OCI-LY1 (cell line): ENCODE measurements at regions not wholly inside any gene's neighbourhood (a gene's known extent, or its start where the extent isn't known, plus 50 kb on each side); places are given as distances from the start of the nearest gene placed in this dataset.

Experiments used
- EZH2 ChIP-seq: fragments of 200-600 bp; sonication (generic), shearing (Covaris generic); IDR thresholded peaks from 2 replicates; pipeline ENCODE4 v1.8.0; 2017; ENCODE audit warnings: borderline replicate concordance, mixed run types, mild to moderate bottlenecking, antibody characterized with exemption, low read length, moderate library complexity, mixed read lengths
- TF ChIP-seq, protein P1 (sequence below): fragments of 200-600 bp; sonication (generic), shearing (Covaris generic); IDR thresholded peaks from 2 replicates; pipeline ENCODE4 v1.5.1; 2017; ENCODE audit warnings: mild to moderate bottlenecking, antibody characterized with exemption, low read length, moderate library complexity, mixed read lengths

DNA sequence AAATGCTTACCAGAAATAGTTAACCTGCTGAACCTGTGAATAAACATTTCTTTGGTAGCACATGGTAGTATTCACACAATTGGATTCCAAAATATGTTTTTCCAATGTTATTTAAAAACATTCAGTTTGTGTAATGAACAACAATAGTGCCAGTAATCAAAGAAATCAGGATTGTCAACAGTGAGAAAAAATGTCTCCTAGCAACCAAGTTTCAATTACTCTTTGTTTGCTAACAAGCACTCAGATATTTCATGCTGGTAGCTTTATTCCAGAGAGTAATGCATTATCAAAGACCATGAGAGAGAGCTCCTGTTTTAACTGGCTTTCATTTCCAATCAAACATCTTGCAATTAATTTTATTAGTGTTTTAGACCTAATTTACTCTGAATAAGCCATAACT lies 768.1 kb upstream of the GRAMD2B start:
- TF ChIP-seq, protein P1, sequence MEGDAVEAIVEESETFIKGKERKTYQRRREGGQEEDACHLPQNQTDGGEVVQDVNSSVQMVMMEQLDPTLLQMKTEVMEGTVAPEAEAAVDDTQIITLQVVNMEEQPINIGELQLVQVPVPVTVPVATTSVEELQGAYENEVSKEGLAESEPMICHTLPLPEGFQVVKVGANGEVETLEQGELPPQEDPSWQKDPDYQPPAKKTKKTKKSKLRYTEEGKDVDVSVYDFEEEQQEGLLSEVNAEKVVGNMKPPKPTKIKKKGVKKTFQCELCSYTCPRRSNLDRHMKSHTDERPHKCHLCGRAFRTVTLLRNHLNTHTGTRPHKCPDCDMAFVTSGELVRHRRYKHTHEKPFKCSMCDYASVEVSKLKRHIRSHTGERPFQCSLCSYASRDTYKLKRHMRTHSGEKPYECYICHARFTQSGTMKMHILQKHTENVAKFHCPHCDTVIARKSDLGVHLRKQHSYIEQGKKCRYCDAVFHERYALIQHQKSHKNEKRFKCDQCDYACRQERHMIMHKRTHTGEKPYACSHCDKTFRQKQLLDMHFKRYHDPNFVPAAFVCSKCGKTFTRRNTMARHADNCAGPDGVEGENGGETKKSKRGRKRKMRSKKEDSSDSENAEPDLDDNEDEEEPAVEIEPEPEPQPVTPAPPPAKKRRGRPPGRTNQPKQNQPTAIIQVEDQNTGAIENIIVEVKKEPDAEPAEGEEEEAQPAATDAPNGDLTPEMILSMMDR = no peak
- no peak for TF ChIP-seq EZH2
